Endothelial cell of umbilical vein (primary cell): ENCODE measurements at regions not wholly inside any gene's neighbourhood (a gene's known extent, or its start where the extent isn't known, plus 50 kb on each side); places are given as distances from the start of the nearest gene placed in this dataset.

Source experiments
- BruUV-seq: library from RNA; stranded (reverse); fragments of 400-500 nt; replicated peaks from 2 replicates; lab custom pipeline; 2021; lab: Mats Ljungman, UMichigan
- CTCF ChIA-PET: fragments of 300-600, 350-600 bp; sonication (Branson Sonifier 250); formaldehyde crosslinking; loops from one replicate; lab custom pipeline; 2021; ENCODE audit warnings: antibody characterized with exemption, inconsistent platforms; lab: Charles Lee
- POLR2A ChIA-PET: fragments of 300-600, 350-600 bp; sonication (Branson Sonifier 250); formaldehyde crosslinking; loops from one replicate; lab custom pipeline; 2021; ENCODE audit warnings: antibody characterized with exemption, inconsistent platforms; lab: Charles Lee
- DNase-seq: peaks from one replicate; pipeline ENCODE4 v3.0.0-alpha.2; 2011; ENCODE audit warnings: low read depth, low spot score
- FAIRE-seq: peaks from 2 replicates; lab custom pipeline; 2011; peaks lifted over from hg19 to GRCh38; lab: Jason Lieb, UNC
- H2AFZ ChIP-seq: 2 replicates; pipeline ENCODE4 v1.6.0; 2012; ENCODE audit warnings: low read depth, low read length, control low read depth, inconsistent platforms
- H3K27ac ChIP-seq: 2 replicates; pipeline ENCODE4 v1.5.1; 2011; ENCODE audit warnings: low read depth, mild to moderate bottlenecking, control low read depth, low read length, moderate library complexity; ENCODE audit not compliant: insufficient read depth
- H3K27me3 ChIP-seq, 2 experiments: 2 replicates each; pipeline versions ENCODE4 v1.6.0 to v1.6.1; 2011; ENCODE audit warnings: low read length in 2 of 2, mixed read lengths in 1 of 2; ENCODE audit not compliant: control insufficient read depth in 2 of 2, insufficient read depth in 2 of 2
- H3K36me3 ChIP-seq, 2 experiments: 2 replicates in 1 of 2; 3 replicates in 1 of 2; pipeline ENCODE4 v1.5.1; 2011; ENCODE audit warnings: low read length in 2 of 2, mild to moderate bottlenecking in 1 of 2, moderate library complexity in 1 of 2; ENCODE audit not compliant: control insufficient read depth in 2 of 2, insufficient read depth in 2 of 2; ENCODE audit errors: extremely low read depth in 1 of 2
- H3K4me1 ChIP-seq: 3 replicates; pipeline ENCODE4 v1.5.1; 2011; ENCODE audit warnings: mild to moderate bottlenecking, low read length; ENCODE audit not compliant: control insufficient read depth, insufficient read depth; ENCODE audit errors: extremely low read depth
- H3K4me2 ChIP-seq: 2 replicates; pipeline ENCODE4 v1.6.1; 2011; ENCODE audit warnings: low read length, control low read depth, mixed read lengths; ENCODE audit not compliant: insufficient read depth
- H3K4me3 ChIP-seq, 3 experiments: fragments of 200-600 bp in 1 of 3; sonication (generic), shearing (Covaris generic) in 1 of 3; replicated peaks in 1 of 3; 2 replicates each; pipeline ENCODE4 v1.5.1; 2011 to 2016; ENCODE audit warnings: control low read depth in 3 of 3, low read length in 3 of 3, mild to moderate bottlenecking in 2 of 3, inconsistent platforms in 1 of 3, low read depth in 1 of 3, moderate library complexity in 1 of 3; ENCODE audit not compliant: insufficient read depth in 1 of 3
- H3K79me2 ChIP-seq: 2 replicates; pipeline ENCODE4 v1.6.0; 2012; ENCODE audit warnings: low read length, inconsistent platforms; ENCODE audit not compliant: control insufficient read depth, insufficient read depth
- H3K9ac ChIP-seq: replicated peaks from 2 replicates; pipeline ENCODE3; 2011; ENCODE audit warnings: low read length, control low read depth; ENCODE audit not compliant: insufficient read depth; ENCODE audit errors: extremely low read depth
- H3K9me1 ChIP-seq: replicated peaks from 3 replicates; pipeline ENCODE4 v1.6.0; 2011; ENCODE audit warnings: mild to moderate bottlenecking, low read length; ENCODE audit not compliant: control insufficient read depth, insufficient read depth; ENCODE audit errors: extremely low read depth
- H3K9me3 ChIP-seq: replicated peaks from 2 replicates; pipeline ENCODE4 v1.5.1; 2012; ENCODE audit warnings: low read length, inconsistent platforms; ENCODE audit not compliant: control insufficient read depth, insufficient read depth
- H4K20me1 ChIP-seq: replicated peaks from 2 replicates; pipeline ENCODE3; 2011; ENCODE audit warnings: mild to moderate bottlenecking, low read length; ENCODE audit not compliant: control insufficient read depth, insufficient read depth; ENCODE audit errors: extremely low read depth
- CTCF ChIP-seq, 2 donors: IDR thresholded peaks; 1 replicate in 1 of 2; 2 replicates in 1 of 2; pipeline ENCODE4 v1.5.1; 2011; ENCODE audit warnings: low read length in 2 of 2, mild to moderate bottlenecking in 2 of 2, moderate library complexity in 2 of 2, control low read depth in 1 of 2, inconsistent platforms in 1 of 2, low read depth in 1 of 2; ENCODE audit not compliant: insufficient read depth in 1 of 2; ENCODE audit errors: extremely low read depth in 1 of 2
- EZH2 ChIP-seq: IDR thresholded peaks from 2 replicates; pipeline ENCODE4 v1.6.1; 2012; ENCODE audit warnings: borderline replicate concordance, low read depth, mild to moderate bottlenecking, moderate library complexity, low read length, inconsistent platforms; ENCODE audit not compliant: severe bottlenecking
- FOS ChIP-seq: IDR thresholded peaks from 2 replicates; pipeline ENCODE4 v1.6.1; 2011; ENCODE audit warnings: mild to moderate bottlenecking, low read length, moderate library complexity, borderline replicate concordance; ENCODE audit not compliant: insufficient read depth
- GATA2 ChIP-seq: IDR thresholded peaks from 2 replicates; pipeline ENCODE4 v1.7.0; 2011; ENCODE audit warnings: low read depth, mild to moderate bottlenecking, moderate library complexity, mixed read lengths, low read length; ENCODE audit not compliant: insufficient read length, insufficient read depth
- JUN ChIP-seq: IDR thresholded peaks from 2 replicates; pipeline ENCODE4 v1.6.1; 2011; ENCODE audit warnings: borderline replicate concordance, low read depth; ENCODE audit not compliant: insufficient read length, insufficient read depth
- MAX ChIP-seq: IDR thresholded peaks from 2 replicates; pipeline ENCODE4 v1.6.1; 2011; ENCODE audit not compliant: insufficient read depth, insufficient read length
- MYC ChIP-seq: IDR thresholded peaks from one replicate; pipeline ENCODE4 v1.6.1; 2011; ENCODE audit warnings: mild to moderate bottlenecking, low read depth, low read length
- POLR2A ChIP-seq: IDR thresholded peaks from 2 replicates; pipeline ENCODE4 v1.6.1; 2012; ENCODE audit warnings: low read depth, mild to moderate bottlenecking, control low read depth, low read length
- POLR2AphosphoS5 ChIP-seq: IDR thresholded peaks from 2 replicates; pipeline ENCODE4 v1.6.1; 2012; ENCODE audit warnings: low read depth, mild to moderate bottlenecking, control low read depth, low read length, moderate library complexity; ENCODE audit not compliant: insufficient read depth
- dilution Hi-C: fragments of 300-500 bp; cut with MboI; formaldehyde crosslinking; loops from one replicate; pipeline ENCODE4 v1.15.0; 2019; ENCODE audit warnings: low sequenced_read_pairs; ENCODE audit not compliant: extremely low pct_ligation_motif_present
- intact Hi-C: fragments of 100-400 bp; cut with micrococcal nuclease; formaldehyde crosslinking; loops from one replicate; pipeline ENCODE4 v1.10.0; 2022

DNA sequence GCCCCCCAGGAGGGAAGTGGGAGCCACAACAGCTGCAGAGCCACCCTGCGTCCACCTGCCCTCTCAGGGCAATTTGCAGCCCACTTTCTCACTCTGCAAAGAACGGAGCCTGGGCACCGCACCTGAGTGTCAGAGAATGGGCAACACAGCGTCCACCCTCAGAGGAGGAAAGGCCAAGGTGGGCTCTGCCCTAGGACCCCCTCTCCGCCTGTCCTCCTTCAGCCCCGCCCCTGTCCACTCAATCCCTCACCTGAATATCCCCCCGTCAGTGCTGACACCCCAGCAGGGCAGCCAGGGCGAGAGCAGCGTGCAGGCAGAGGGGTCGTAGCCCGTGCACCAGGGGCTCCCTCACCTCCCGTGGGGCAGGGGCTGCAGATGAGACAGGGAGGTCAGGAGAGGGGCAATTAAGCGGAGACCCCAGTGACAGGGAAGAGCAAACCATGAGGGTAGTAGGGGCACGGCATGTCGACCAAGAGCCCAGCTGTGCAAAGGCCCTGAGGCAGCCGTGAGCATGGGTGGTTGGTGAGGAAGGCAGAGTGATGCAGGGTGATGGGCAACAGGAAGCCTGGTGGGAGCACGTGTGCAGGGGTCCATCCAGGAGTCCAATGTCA is 140.3 kb downstream of the OLFM1 start:
- DNase-seq (no peak), FAIRE-seq (no peak)
- dilution Hi-C loops: no loop called here
- H3K4me1 ChIP-seq: no peaks in the 10 kb centered on the region
- TF ChIP-seq GATA2 (no peak), POLR2A (no peak), CTCF (IDR thresholded peaks at IDR 0.05; ENCODE audit: extremely low read depth in 1 of 2, insufficient read depth in 1 of 2, low read depth in 1 of 2, low read length in 2 of 2) (no peak), MAX (no peak), FOS (no peak), POLR2AphosphoS5 (no peak), JUN (no peak), MYC (no peak), EZH2 (no peak)
- H3K79me2 ChIP-seq: no peaks in the 10 kb centered on the region
- H3K27ac ChIP-seq: no peak overlapping the region
- H3K9me3 ChIP-seq: peaks cover 5% of the 10 kb centered on the region
- BruUV-seq: no TSS peak
- H3K27me3 ChIP-seq: no peaks in the 10 kb centered on the region
- no peaks in the 10 kb centered on the region for H4K20me1 ChIP-seq
- no peaks in the 10 kb centered on the region for H3K36me3 ChIP-seq
- H3K4me3 ChIP-seq: no peak overlapping the region
- CTCF ChIA-PET: no interaction called here
- no peak overlapping the region for H3K9ac ChIP-seq
- intact Hi-C loops: no loop called here
- no peak overlapping the region for H2AFZ ChIP-seq
- no peaks in the 10 kb centered on the region for H3K9me1 ChIP-seq
- POLR2A ChIA-PET: no interaction called here
- H3K4me2 ChIP-seq: no peak overlapping the region
